Panc1 (cell line): ENCODE measurements at regions not wholly inside any gene's neighbourhood (a gene's known extent, or its start where the extent isn't known, plus 50 kb on each side); places are given as distances from the start of the nearest gene placed in this dataset.

Experiments used
- ATAC-seq: fragments of 200-7000 bp; cut with Tn5 transposase; 2 replicates; pipeline ENCODE4 v1.9.1; 2020; ENCODE audit warnings: mild to moderate bottlenecking, moderate library complexity
- BruUV-seq: library from RNA; stranded (reverse); fragments of 400-500 nt; replicated peaks from 2 replicates; lab custom pipeline; 2021; lab: Mats Ljungman, UMichigan
- CTCF ChIA-PET: fragments of 300-600 bp; sonication (Branson Sonifier 250); formaldehyde crosslinking; loops from one replicate; lab custom pipeline; 2022; ENCODE audit warnings: antibody characterized with exemption; lab: Charles Lee
- POLR2A ChIA-PET: fragments of 300-600 bp; sonication (Branson Sonifier 250); formaldehyde crosslinking; loops from one replicate; lab custom pipeline; 2022; ENCODE audit warnings: antibody characterized with exemption; lab: Charles Lee
- DNase-seq: peaks from one replicate; pipeline ENCODE4 v3.0.0-alpha.2; 2010; ENCODE audit warnings: low read depth, low spot score
- H3K27ac ChIP-seq: 2 replicates; pipeline ENCODE4 v1.5.1; 2011; ENCODE audit warnings: mild to moderate bottlenecking, low read length, inconsistent platforms
- H3K27me3 ChIP-seq: fragments of 200-500 bp; sonication (Bioruptor generic); 2 replicates; pipeline ENCODE4 v1.6.0; 2014; ENCODE audit warnings: low read length, inconsistent platforms; ENCODE audit not compliant: control insufficient read depth, insufficient read depth
- H3K36me3 ChIP-seq: fragments of 200-500 bp; sonication (Bioruptor generic); 2 replicates; pipeline ENCODE4 v1.5.1; 2014; ENCODE audit warnings: inconsistent platforms, mild to moderate bottlenecking, low read length, moderate library complexity; ENCODE audit not compliant: control insufficient read depth, insufficient read depth
- H3K4me1 ChIP-seq: 2 replicates; pipeline ENCODE4 v1.5.1; 2011; ENCODE audit warnings: inconsistent platforms, mild to moderate bottlenecking, low read length, moderate library complexity; ENCODE audit not compliant: control insufficient read depth, insufficient read depth
- H3K4me3 ChIP-seq, 2 experiments: 2 replicates each; pipeline ENCODE4 v1.5.1; 2011 to 2012; ENCODE audit warnings: low read depth in 2 of 2, low read length in 2 of 2, mild to moderate bottlenecking in 2 of 2, inconsistent platforms in 1 of 2, moderate library complexity in 1 of 2
- H3K9me3 ChIP-seq: fragments of 200-500 bp; sonication (Bioruptor generic); 2 replicates; pipeline ENCODE4 v1.5.1; 2014; ENCODE audit warnings: low read depth, mild to moderate bottlenecking, inconsistent platforms, low read length, moderate library complexity; ENCODE audit not compliant: control insufficient read depth, insufficient read depth
- CTCF ChIP-seq: fragments of 450-650 bp; IDR thresholded peaks from 2 replicates; pipeline ENCODE4 v1.5.1; 2017; ENCODE audit warnings: mild to moderate bottlenecking
- POLR2AphosphoS5 ChIP-seq: IDR thresholded peaks from 2 replicates; pipeline ENCODE4 v1.6.1; 2012; ENCODE audit warnings: mild to moderate bottlenecking, low read depth, low read length, moderate library complexity
- SIN3A ChIP-seq: IDR thresholded peaks from 2 replicates; pipeline ENCODE4 v1.6.1; 2012; ENCODE audit warnings: low read depth, mild to moderate bottlenecking, low read length, moderate library complexity, borderline replicate concordance; ENCODE audit not compliant: insufficient read depth
- TCF7L2 ChIP-seq: IDR thresholded peaks from 2 replicates; pipeline ENCODE4 v1.6.1; 2011; ENCODE audit warnings: mild to moderate bottlenecking, low read depth, low read length, inconsistent platforms
- in situ Hi-C: cut with HindIII; loops from 2 replicates; pipeline ENCODE4 v1.10.0; 2016; ENCODE audit warnings: low sequenced_read_pairs, low pct_unique_long_range_greater_than_20kb
- intact Hi-C: fragments of 100-400 bp; cut with micrococcal nuclease; formaldehyde crosslinking; loops from one replicate; pipeline ENCODE4 v1.10.0; 2022; ENCODE audit not compliant: unreplicated experiment
- TF ChIP-seq, protein P1 (sequence below), 2 experiments: IDR thresholded peaks; 2 replicates each; pipeline ENCODE4 v1.6.1; 2011 to 2012; ENCODE audit warnings: low read depth in 2 of 2, control low read depth in 1 of 2, low read length in 1 of 2, mild to moderate bottlenecking in 1 of 2, moderate library complexity in 1 of 2; ENCODE audit not compliant: insufficient read depth in 1 of 2

GRCh38 chr13:64709079-64709478 lies 2521.1 kb downstream of the PCDH9 start:
- POLR2A ChIA-PET: no interaction called here
- no TSS peak for BruUV-seq

GRCh38 chr13:64704121-64704649 lies 2526.0 kb downstream of the PCDH9 start:
- in situ Hi-C loops: no loop called here
- DNase-seq: no peak
- no TSS peak for BruUV-seq

More at GRCh38 chr13:64709079-64709478, 2521.1 kb downstream of the PCDH9 start:
- Histone ChIP-seq H3K4me1 (no peaks in the 10 kb centered on the region), H3K4me3 (no peak overlapping the region), H3K36me3 (no peaks in the 10 kb centered on the region), H3K9me3 (no peaks in the 10 kb centered on the region), H3K27ac (peak overlapping the region; percentile 29; the same call in 1 of the 2 replicates), H3K27me3 (no peaks in the 10 kb centered on the region)
- TF ChIP-seq CTCF (no peak), TCF7L2 (no peak), POLR2AphosphoS5 (no peak), SIN3A (no peak)
- TF ChIP-seq, protein P1, sequence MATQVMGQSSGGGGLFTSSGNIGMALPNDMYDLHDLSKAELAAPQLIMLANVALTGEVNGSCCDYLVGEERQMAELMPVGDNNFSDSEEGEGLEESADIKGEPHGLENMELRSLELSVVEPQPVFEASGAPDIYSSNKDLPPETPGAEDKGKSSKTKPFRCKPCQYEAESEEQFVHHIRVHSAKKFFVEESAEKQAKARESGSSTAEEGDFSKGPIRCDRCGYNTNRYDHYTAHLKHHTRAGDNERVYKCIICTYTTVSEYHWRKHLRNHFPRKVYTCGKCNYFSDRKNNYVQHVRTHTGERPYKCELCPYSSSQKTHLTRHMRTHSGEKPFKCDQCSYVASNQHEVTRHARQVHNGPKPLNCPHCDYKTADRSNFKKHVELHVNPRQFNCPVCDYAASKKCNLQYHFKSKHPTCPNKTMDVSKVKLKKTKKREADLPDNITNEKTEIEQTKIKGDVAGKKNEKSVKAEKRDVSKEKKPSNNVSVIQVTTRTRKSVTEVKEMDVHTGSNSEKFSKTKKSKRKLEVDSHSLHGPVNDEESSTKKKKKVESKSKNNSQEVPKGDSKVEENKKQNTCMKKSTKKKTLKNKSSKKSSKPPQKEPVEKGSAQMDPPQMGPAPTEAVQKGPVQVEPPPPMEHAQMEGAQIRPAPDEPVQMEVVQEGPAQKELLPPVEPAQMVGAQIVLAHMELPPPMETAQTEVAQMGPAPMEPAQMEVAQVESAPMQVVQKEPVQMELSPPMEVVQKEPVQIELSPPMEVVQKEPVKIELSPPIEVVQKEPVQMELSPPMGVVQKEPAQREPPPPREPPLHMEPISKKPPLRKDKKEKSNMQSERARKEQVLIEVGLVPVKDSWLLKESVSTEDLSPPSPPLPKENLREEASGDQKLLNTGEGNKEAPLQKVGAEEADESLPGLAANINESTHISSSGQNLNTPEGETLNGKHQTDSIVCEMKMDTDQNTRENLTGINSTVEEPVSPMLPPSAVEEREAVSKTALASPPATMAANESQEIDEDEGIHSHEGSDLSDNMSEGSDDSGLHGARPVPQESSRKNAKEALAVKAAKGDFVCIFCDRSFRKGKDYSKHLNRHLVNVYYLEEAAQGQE (IDR thresholded peaks at IDR 0.05; ENCODE audit: insufficient read depth in 1 of 2, low read depth in 2 of 2, low read length in 1 of 2): no peak
- intact Hi-C loops: no loop called here
- no peak for DNase-seq
- no peak for ATAC-seq
- in situ Hi-C loops: no loop called here
- CTCF ChIA-PET: no interaction called here

More at GRCh38 chr13:64704121-64704649, 2526.0 kb downstream of the PCDH9 start:
- H3K27ac ChIP-seq: no peak overlapping the region
- ATAC-seq: no peak
- TF ChIP-seq SIN3A: no peak
- TF ChIP-seq, protein P1 (IDR thresholded peaks at IDR 0.05; ENCODE audit: insufficient read depth in 1 of 2, low read depth in 2 of 2, low read length in 1 of 2): no peak
- TF ChIP-seq POLR2AphosphoS5: no peak
- TF ChIP-seq TCF7L2: no peak
- TF ChIP-seq CTCF: no peak
- no peaks in the 10 kb centered on the region for H3K27me3 ChIP-seq
- no peaks in the 10 kb centered on the region for H3K9me3 ChIP-seq
- CTCF ChIA-PET: no interaction called here
- POLR2A ChIA-PET: no interaction called here
- no peaks in the 10 kb centered on the region for H3K36me3 ChIP-seq
- H3K4me3 ChIP-seq: no peak overlapping the region
- H3K4me1 ChIP-seq: no peaks in the 10 kb centered on the region
- intact Hi-C loops: no loop called here
